ENCODE measurements at regions not wholly inside any gene's neighbourhood (a gene's known extent, or its start where the extent isn't known, plus 50 kb on each side); places are given as distances from the start of the nearest gene placed in this dataset.

- 79% methylated on average over 2 of the region's 2 CpGs; no CpG with 5 or more reads in 1 of the 2 experiments for WGBS, 2 experiments (ENCODE audit: extremely low coverage in 1 of 2, insufficient coverage in 1 of 2, insufficient read length in 1 of 2, insufficient replicate concordance in 2 of 2, low coverage in 1 of 2, low lambda C conversion rate in 2 of 2, missing lambda C conversion rate in 1 of 2)
- no peak overlapping the region for H3K14ac ChIP-seq (ENCODE audit: insufficient read length)
- peaks cover 2% of the 10 kb centered on the region; the same call in 1 of the 2 replicates for H3K23me2 ChIP-seq (ENCODE audit: low read depth, low read length)
- no peak overlapping the region for H4K5ac ChIP-seq (ENCODE audit: insufficient read length, low read depth, low read length)
- no peaks in the 10 kb centered on the region for H3K79me1 ChIP-seq (ENCODE audit: low read depth, low read length)
- H2AK5ac ChIP-seq (ENCODE audit: low read depth, low read length): no peak overlapping the region
- no peak overlapping the region for H3K4ac ChIP-seq (replicated peaks; ENCODE audit: insufficient read length, low read depth, low read length)
- no peak overlapping the region for H4K8ac ChIP-seq (ENCODE audit: extremely low read depth, insufficient read depth, low read length)
- no peak overlapping the region for H3K9ac ChIP-seq (replicated peaks in 1 of 4; ENCODE audit: extremely low read depth in 1 of 4, low read depth in 3 of 4, low read length in 3 of 4)
- H3K27me3 ChIP-seq (replicated peaks in 1 of 4; ENCODE audit: control insufficient read depth in 3 of 4, extremely low read depth in 1 of 4, insufficient read depth in 3 of 4, low read length in 3 of 4): no peaks in the 10 kb centered on the region
- H2BK20ac ChIP-seq (ENCODE audit: low read length): no peak overlapping the region
- no peaks in the 10 kb centered on the region for H3K36me3 ChIP-seq (ENCODE audit: control insufficient read depth in 2 of 4, insufficient read depth in 4 of 4, low read length in 3 of 4)
- H2BK12ac ChIP-seq (ENCODE audit: low read depth, low read length): no peak overlapping the region
- no peak overlapping the region for H2BK5ac ChIP-seq (ENCODE audit: low read depth, low read length)
- CTCF ChIA-PET (ENCODE audit: partially characterized antibody): interaction anchor here (0.6 to 0.7 kb wide), 2 partner anchors 49 to 1653 kb away, joined by 4 read pairs; no protein-coding TSS in a partner anchor
- no peak overlapping the region for H4K91ac ChIP-seq (replicated peaks; ENCODE audit: insufficient read length, low read length)
- no peak overlapping the region for H2AFZ ChIP-seq (ENCODE audit: low read length)
- no peak overlapping the region for H3K4me2 ChIP-seq (ENCODE audit: insufficient read depth in 1 of 2, low read depth in 2 of 2, low read length in 2 of 2)
- no peak overlapping the region for H3K23ac ChIP-seq (ENCODE audit: insufficient read length)
- no peaks in the 10 kb centered on the region for H3K4me1 ChIP-seq (replicated peaks in 1 of 4; ENCODE audit: control insufficient read depth in 3 of 4, insufficient read depth in 4 of 4, low read length in 3 of 4)
- H2BK120ac ChIP-seq (replicated peaks; ENCODE audit: low read depth, low read length): no peak overlapping the region
- peaks cover 0 to 3% of the 10 kb centered on the region in 2 experiments; a peak in 1 of 4 replicates for H3K9me3 ChIP-seq (ENCODE audit: insufficient read depth in 2 of 2, low read depth in 1 of 2, low read length in 1 of 2)
- no peak overlapping the region for H3K27ac ChIP-seq (ENCODE audit: low read depth, low read length)
- no peak for DNase-seq (ENCODE audit: low read depth in 1 of 2, low spot score in 2 of 2)
- no peak overlapping the region for H2BK15ac ChIP-seq (ENCODE audit: low read length)
- no peak overlapping the region for H3K56ac ChIP-seq (replicated peaks; ENCODE audit: insufficient read length, low read depth, low read length)
- H3K18ac ChIP-seq (ENCODE audit: extremely low read depth, low read length): no peak overlapping the region
- H3K4me3 ChIP-seq (ENCODE audit: extremely low read depth in 1 of 4, insufficient read depth in 2 of 4, low read depth in 3 of 4, low read length in 4 of 4): no peak overlapping the region
- no peaks in the 10 kb centered on the region for H4K20me1 ChIP-seq (replicated peaks in 1 of 2; ENCODE audit: control insufficient read depth in 1 of 2, insufficient read depth in 2 of 2, low read length in 2 of 2)
- POLR2A ChIA-PET (ENCODE audit: partially characterized antibody): no interaction called here
- no peaks in the 10 kb centered on the region for H3K79me2 ChIP-seq (ENCODE audit: control insufficient read depth in 1 of 2, insufficient read depth in 2 of 2, low read length in 2 of 2)
- FAIRE-seq: no peak
- TF ChIP-seq BRCA1 (IDR thresholded peaks at IDR 0.05; ENCODE audit: low read depth, low read length) (no peak), EP300 (IDR thresholded peaks at IDR 0.05; ENCODE audit: borderline replicate concordance in 1 of 2, low read depth in 2 of 2, low read length in 2 of 2) (no peak), RBBP5 (IDR thresholded peaks at IDR 0.05; ENCODE audit: borderline replicate concordance, low read depth, low read length) (no peak), E2F6 (IDR thresholded peaks at IDR 0.05) (no peak), GABPA (IDR thresholded peaks at IDR 0.05; ENCODE audit: borderline replicate concordance, insufficient read depth, low read length) (no peak), ATF2 (IDR thresholded peaks at IDR 0.05; ENCODE audit: low read length) (no peak), CBX5 (IDR thresholded peaks at IDR 0.05; ENCODE audit: low read depth, low read length) (no peak), SUZ12 (IDR thresholded peaks at IDR 0.05; ENCODE audit: low read length) (no peak), PHF8 (conservative IDR thresholded peaks at IDR 0.05; ENCODE audit: low read depth, low read length) (no peak)
These were observed 210.2 kb downstream of the ICE1 start for GRCh38 chr5:5632678-5633077.

Measured in H1 (cell line).